SK-N-MC (cell line): ENCODE measurements at regions not wholly inside any gene's neighbourhood (a gene's known extent, or its start where the extent isn't known, plus 50 kb on each side); places are given as distances from the start of the nearest gene placed in this dataset.
"Not testable (repeated sequence)": the region's sequence is repeated elsewhere in the genome, so short reads cannot be mapped to it uniquely, and the experiment has no call there.

Source experiments
- DNase-seq: peaks from one replicate; pipeline ENCODE4 v3.0.0-alpha.2; 2011; ENCODE audit warnings: low read depth, low spot score
- H3K27ac ChIP-seq: fragments of 200-600 bp; sonication (generic); 2 replicates; pipeline ENCODE4 v1.5.1; 2016; ENCODE audit warnings: mixed run types
- H3K36me3 ChIP-seq: fragments of 200-600 bp; sonication (generic); 2 replicates; pipeline ENCODE4 v1.6.1; 2017; ENCODE audit warnings: antibody characterized with exemption, low read length, mixed read lengths; ENCODE audit not compliant: insufficient read depth
- H3K4me3 ChIP-seq: fragments of 200-600 bp; sonication (generic); 2 replicates; pipeline ENCODE4 v1.5.1; 2016
- H3K9ac ChIP-seq: fragments of 200-600 bp; sonication (generic); 2 replicates; pipeline ENCODE4 v1.8.0; 2017; ENCODE audit warnings: mixed run types, mixed read lengths; ENCODE audit not compliant: insufficient read length
- H3K9me3 ChIP-seq: fragments of 200-600 bp; sonication (generic); 2 replicates; pipeline ENCODE4 v1.6.1; 2017; ENCODE audit warnings: low read depth, mild to moderate bottlenecking, antibody characterized with exemption, low read length, moderate library complexity, mixed read lengths
- EZH2 ChIP-seq: fragments of 200-600 bp; sonication (generic); IDR thresholded peaks from one replicate; pipeline ENCODE4 v1.6.1; 2017; ENCODE audit warnings: antibody characterized with exemption
- FOXP2 ChIP-seq: optimal IDR thresholded peaks from 2 replicates; pipeline ENCODE3; 2011; ENCODE audit warnings: mild to moderate bottlenecking, moderate library complexity; ENCODE audit not compliant: insufficient read depth; ENCODE audit errors: extremely low read length, control extremely low read depth
- POLR2AphosphoS5 ChIP-seq: IDR thresholded peaks from 2 replicates; pipeline ENCODE4 v1.6.1; 2012; ENCODE audit warnings: mild to moderate bottlenecking, low read depth, low read length, borderline replicate concordance

DNA sequence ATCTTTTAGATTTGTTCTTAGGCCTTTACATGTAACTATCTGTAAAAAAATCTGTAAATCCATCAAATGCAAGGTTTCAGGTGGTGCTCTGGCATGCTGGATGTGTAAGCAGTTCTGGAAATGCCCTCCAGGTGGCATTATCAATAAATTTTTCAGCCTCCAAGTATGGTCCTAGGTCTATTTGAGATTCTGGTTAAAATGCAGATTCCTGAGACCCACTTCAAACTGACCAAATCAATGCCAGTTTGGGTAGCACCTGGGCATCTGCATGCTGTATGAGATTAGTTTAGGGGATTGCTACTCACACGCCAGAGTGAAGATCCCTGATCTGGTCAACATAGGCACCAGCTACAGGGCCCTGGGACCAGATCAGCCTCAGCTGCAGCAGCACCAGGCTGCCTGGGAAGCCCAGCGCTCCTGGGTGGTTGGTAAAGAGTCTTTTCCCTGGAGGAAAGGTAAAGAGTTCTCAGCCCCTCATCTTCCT, 507.3 kb upstream of the CITED2 start:
- Histone ChIP-seq H3K4me3 (no peak overlapping the region), H3K27ac (peak overlapping the region; percentile 85), H3K9ac (no peak overlapping the region), H3K36me3 (no peaks in the 10 kb centered on the region), H3K9me3 (no peaks in the 10 kb centered on the region)
- no peak for TF ChIP-seq FOXP2
- TF ChIP-seq EZH2: no peak
- no peak for TF ChIP-seq POLR2AphosphoS5
- DNase-seq: no peak

DNA sequence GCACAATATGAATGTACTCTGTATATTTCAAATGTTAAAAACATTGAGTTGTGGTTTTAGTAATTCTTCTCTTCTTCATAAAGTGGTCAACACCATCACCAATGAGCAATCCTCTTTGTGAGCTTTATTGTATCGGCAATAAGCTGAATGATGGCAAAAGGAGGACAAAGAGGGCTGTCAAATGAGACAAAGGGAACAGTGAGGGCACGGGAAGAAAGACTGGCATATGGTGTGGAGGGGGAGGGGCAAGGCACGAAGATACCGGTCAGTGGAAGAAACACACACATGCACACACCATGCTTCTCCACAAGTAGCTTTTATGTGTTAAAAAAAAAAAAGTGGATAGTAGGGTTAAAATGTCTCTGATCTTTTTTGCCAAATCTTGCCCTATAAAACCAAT, 506.8 kb upstream of the CITED2 start:
- peak overlapping the region; percentile 28 for H3K27ac ChIP-seq
- TF ChIP-seq POLR2AphosphoS5 (no peak), EZH2 (no peak), FOXP2 (no peak)
- no peak overlapping the region for H3K9ac ChIP-seq
- H3K36me3 ChIP-seq: no peaks in the 10 kb centered on the region
- H3K9me3 ChIP-seq: peaks cover 5% of the 10 kb centered on the region; the same call in 1 of the 2 replicates
- H3K4me3 ChIP-seq: no peak overlapping the region
- DNase-seq: no peak

DNA sequence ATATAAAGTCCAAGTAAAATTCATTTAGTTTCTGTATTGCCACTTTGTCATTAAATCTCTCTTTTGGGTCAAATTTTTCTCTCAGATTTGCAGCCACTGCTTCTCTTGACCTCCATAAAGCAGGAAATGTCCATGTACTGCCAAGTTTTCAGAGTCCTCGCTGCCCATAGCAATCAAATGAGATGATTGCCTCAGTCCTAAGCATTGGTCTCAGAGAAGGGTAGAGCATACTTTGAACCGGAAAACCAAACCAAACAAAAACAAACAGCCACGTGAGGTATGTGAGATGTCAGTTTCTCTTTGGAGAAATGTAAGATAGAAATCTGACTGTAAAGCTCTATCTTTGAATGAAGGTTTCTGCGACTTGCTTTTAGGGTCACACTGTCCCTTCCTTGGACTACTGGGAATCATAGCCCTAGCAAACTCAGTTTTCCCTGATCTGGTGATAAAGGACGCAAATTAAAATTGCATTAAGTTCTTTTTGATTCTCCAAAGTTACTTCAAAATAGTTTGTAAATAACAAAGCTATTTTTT, 505.4 kb upstream of the CITED2 start:
- TF ChIP-seq POLR2AphosphoS5 (no peak), EZH2 (no peak), FOXP2 (no peak)
- H3K4me3 ChIP-seq: no peak overlapping the region

DNA sequence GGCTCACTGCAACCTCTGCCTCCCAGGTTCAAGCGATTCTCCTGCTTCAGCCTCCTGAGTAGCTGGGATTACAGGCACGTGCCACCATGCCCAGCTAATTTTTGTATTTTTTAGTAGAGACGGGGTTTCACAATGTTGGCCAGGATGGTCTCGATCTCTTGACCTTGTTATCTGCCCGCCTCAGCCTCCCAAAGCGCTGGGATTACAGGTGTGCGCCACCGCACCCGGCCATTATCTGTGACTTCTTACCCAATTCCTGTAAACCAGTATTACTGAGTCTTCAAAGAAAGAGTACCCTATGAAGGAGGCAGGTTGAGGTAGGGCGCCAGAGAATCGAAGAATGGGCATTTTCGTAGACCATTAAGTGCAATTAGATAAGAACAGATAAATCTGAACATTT, 504.8 kb upstream of the CITED2 start:
- H3K9me3 ChIP-seq: peaks cover 11% of the 10 kb centered on the region; the same call in 1 of the 2 replicates
- H3K27ac ChIP-seq, H3K36me3 ChIP-seq, DNase-seq, H3K9ac ChIP-seq, H3K4me3 ChIP-seq: not testable (repeated sequence)

More for the DNA sequence above, 505.4 kb upstream of the CITED2 start:
- peaks cover 11% of the 10 kb centered on the region; the same call in 1 of the 2 replicates for H3K9me3 ChIP-seq
- no peak overlapping the region for H3K9ac ChIP-seq
- H3K36me3 ChIP-seq: peaks cover 8% of the 10 kb centered on the region; the same call in 1 of the 2 replicates
- no peak overlapping the region for H3K27ac ChIP-seq
- no peak for DNase-seq

DNA sequence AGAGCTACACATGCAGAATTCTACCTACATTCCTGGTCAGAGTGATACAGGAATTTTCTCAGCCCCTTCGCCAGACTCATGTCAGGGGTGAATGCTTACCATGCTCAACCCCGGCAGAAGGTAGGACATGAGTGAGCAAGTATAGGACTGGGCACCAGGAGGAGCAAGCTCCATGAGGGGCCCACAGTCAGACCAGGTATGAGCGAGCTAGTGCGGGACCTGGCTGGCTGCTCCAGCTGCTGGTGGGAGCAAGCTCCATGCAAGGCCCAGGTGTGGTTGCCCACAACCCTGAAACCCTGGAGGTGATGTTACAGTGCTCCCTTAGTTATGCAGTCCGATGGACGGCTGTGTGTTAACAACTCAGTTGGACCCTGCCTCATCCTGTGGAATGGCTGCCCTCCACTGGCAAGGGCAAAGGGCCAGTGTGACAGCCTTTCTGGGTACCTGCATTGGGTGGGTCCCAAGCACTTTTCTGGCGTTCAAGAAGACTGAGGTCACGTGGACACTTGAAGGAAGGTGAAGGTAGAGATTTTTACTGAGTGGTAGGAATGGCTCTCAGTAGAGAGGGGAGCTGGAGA, 503.5 kb upstream of the CITED2 start:
- Histone ChIP-seq H3K27ac (no peak overlapping the region), H3K9ac (no peak overlapping the region), H3K36me3 (peaks cover 8% of the 10 kb centered on the region; the same call in 1 of the 2 replicates), H3K9me3 (peaks cover 11% of the 10 kb centered on the region; the same call in 1 of the 2 replicates), H3K4me3 (no peak overlapping the region)
- DNase-seq: no peak
- TF ChIP-seq POLR2AphosphoS5 (no peak), FOXP2 (no peak), EZH2 (no peak)

DNA sequence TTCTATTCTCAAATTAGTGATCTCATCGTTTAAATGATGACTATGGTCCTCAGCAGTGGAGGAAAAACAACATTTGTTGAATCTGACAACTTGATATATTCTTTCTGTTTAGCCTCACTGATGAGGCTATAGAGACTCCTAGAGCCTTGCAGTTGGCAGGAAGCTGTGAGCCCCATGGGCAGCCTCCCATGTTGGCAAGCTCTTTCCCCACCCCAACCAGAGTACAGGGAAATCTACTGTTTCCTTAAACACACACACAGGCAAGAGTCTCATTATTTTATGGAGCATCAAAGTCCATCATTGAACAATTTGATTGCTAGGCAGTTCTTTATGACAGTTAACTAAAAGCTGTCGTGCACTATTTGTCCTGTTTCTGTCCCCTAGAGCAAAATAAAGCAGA, 498.2 kb upstream of the CITED2 start:
- H3K9me3 ChIP-seq: peaks cover 11% of the 10 kb centered on the region; the same call in 1 of the 2 replicates
- H3K36me3 ChIP-seq: peaks cover 8% of the 10 kb centered on the region; the same call in 1 of the 2 replicates
- H3K9ac ChIP-seq: peak overlapping the region; percentile 72
- H3K4me3 ChIP-seq: no peak overlapping the region
- no peak for DNase-seq
- peak overlapping the region; percentile 100 for H3K27ac ChIP-seq
- TF ChIP-seq FOXP2 (no peak), POLR2AphosphoS5 (no peak), EZH2 (no peak)

DNA sequence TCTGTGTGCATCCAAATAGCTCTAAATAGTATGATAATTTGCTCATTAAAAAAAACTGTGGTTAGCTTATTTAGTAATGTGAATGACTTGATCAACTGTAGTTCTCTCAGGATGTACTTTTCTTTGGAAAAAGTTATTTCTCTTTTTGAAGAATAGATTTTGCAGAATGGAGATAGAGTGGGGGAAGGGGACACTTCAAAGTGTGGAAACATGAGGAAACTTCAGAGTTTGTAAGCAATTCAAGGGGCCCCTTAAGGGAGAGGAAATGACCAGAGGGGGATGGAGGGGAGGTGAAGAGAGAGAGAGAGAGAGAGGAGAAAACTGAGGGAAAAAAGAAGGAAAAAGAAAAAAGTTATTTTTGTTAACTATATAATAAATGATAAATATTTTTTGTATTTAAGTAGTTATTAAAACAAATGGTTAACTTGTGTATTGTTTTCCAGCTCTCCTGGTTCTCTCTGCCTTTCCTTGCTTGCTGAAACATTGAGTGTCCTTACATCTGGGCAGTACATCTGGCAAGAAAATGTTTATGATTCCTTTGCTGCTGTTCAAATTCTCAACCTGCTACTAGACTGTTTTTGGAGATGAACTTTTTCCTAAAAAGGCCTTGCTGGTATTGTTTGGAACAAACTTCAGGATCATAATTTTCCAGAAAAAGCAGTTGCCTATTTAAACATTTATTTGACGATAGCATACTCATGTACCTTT, 497.5 kb upstream of the CITED2 start:
- TF ChIP-seq EZH2 (no peak), POLR2AphosphoS5 (no peak), FOXP2 (no peak)
- DNase-seq: peak; percentile 63
- H3K27ac ChIP-seq: peak overlapping the region; percentile 100
- peak overlapping the region; percentile 72 for H3K9ac ChIP-seq
- peaks cover 8% of the 10 kb centered on the region; the same call in 1 of the 2 replicates for H3K36me3 ChIP-seq
- H3K9me3 ChIP-seq: peaks cover 11% of the 10 kb centered on the region; the same call in 1 of the 2 replicates
- peak overlapping the region; percentile 37; the same call in 1 of the 2 replicates for H3K4me3 ChIP-seq

DNA sequence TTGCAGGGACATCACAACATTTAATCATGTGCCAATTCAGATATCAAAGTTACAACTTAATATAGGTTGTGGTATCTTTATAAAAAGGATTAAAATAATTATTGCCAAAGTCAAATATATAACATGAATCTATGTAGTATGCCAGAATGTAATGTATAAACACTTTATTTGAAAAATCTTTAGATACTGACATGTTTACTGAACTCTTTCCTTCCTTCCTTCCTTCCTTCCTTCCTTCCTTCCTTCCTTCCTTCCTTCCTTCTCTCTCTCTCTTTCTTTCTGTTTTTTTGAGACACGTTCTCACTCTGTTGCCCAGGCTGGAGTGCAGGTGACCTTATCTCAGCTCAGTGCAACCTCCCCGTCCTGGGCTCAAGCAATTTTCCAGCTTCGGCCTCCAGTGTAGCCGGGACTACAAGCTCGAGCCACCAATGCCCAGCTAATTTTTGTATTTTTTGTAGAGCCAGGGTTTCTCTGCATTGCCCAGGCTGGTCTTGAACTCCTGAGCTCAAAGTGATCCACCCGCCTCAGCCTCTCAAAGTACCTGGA, 496.8 kb upstream of the CITED2 start:
- Histone ChIP-seq H3K9me3 (peaks cover 6% of the 10 kb centered on the region; the same call in 1 of the 2 replicates), H3K36me3 (peaks cover 8% of the 10 kb centered on the region; the same call in 1 of the 2 replicates), H3K4me3 (peak overlapping the region; percentile 62), H3K27ac (peak overlapping the region; percentile 100), H3K9ac (peak overlapping the region; percentile 84)
- peak; percentile 73 for DNase-seq
- TF ChIP-seq POLR2AphosphoS5: peak; percentile 64; the same call in 1 of the 2 replicates
- no peak for TF ChIP-seq EZH2
- TF ChIP-seq FOXP2: no peak
